Breast epithelium (tissue), 3 donors: ENCODE measurements at regions not wholly inside any gene's neighbourhood (a gene's known extent, or its start where the extent isn't known, plus 50 kb on each side); places are given as distances from the start of the nearest gene placed in this dataset.

Source experiments
- CTCF ChIP-seq, 3 donors: fragments of 450-650 bp; IDR thresholded peaks; one replicate each; pipeline ENCODE4 v1.5.1; 2016 to 2017; ENCODE audit warnings: antibody characterized with exemption in 3 of 3, mild to moderate bottlenecking in 3 of 3, moderate library complexity in 3 of 3
- POLR2A ChIP-seq: fragments of 450-650 bp; IDR thresholded peaks from one replicate; pipeline ENCODE4 v1.6.1; 2016; ENCODE audit warnings: antibody characterized with exemption, mild to moderate bottlenecking, moderate library complexity
- POLR2AphosphoS5 ChIP-seq, 3 donors: sonication (generic); formaldehyde crosslinking; IDR thresholded peaks; one replicate each; pipeline ENCODE4 v1.6.1; 2017; ENCODE audit warnings: antibody characterized with exemption in 3 of 3

GRCh38 chr11:101211407-101211975 lies 81.9 kb upstream of the PGR start:
- TF ChIP-seq CTCF (IDR thresholded peaks at IDR 0.05) (no peak), POLR2AphosphoS5 (IDR thresholded peaks at IDR 0.05) (no peak), POLR2A (no peak)
